ENCODE measurements at regions not wholly inside any gene's neighbourhood (a gene's known extent, or its start where the extent isn't known, plus 50 kb on each side); places are given as distances from the start of the nearest gene placed in this dataset.
A peak's percentile ranks its signal among the peaks of the same experiment; 100 is the strongest.

GRCh38 chrX:115494161-115494560 lies 66.8 kb upstream of the PLS3 start:
- peak; percentile 45 for DNase-seq

DNA sequence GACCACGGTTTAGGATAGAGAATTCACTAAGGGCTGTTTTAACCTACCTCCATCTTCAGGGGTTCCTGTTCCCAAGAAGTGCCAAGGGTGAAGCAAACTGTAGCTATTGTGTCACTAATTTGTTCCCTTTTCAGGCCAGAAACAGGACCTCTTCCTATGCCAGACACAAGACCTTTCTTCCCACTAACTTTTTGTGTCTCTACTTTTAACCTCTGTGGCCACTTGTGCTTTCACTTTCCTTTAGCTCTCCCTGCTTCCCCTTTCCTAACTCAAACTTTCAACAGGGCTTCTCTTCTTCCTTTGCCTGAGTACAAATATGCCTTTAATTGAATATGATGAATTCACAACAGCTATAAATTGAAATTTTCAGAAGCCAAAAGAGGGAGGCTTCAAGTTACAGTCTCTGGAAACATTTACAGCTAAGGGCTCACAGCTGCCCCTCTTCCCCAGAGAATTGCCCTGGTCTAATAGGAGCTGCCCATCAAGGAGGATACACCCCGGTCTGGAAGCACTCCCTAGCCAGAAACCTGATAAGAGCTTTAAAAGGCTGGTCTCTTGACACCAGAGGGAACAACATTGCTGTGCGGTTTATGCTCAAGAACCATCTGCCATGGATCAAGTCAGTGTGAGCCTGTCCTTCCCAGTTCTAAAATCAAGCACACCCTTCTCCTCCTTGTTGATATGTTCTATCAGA lies 61.7 kb upstream of the PLS3 start:
- no peak for DNase-seq

- no peak for DNase-seq
Measured at GRCh38 chrX:115503099-115503498, 57.9 kb upstream of the PLS3 start.

- no peak for DNase-seq
Measured at GRCh38 chrX:115504167-115504566, 56.8 kb upstream of the PLS3 start.

Data from NCI-H510A (cell line).